ENCODE measurements at regions not wholly inside any gene's neighbourhood (a gene's known extent, or its start where the extent isn't known, plus 50 kb on each side); places are given as distances from the start of the nearest gene placed in this dataset.

- intact Hi-C loops (cut with DNase I): no loop called here
- ATAC-seq (no peak), DNase-seq (ENCODE audit: low spot score) (no peak)
These were observed 110.3 kb upstream of the IPO5 start for GRCh38 chr13:97843189-97843588.

GRCh38 chr13:97844151-97844550, 109.3 kb upstream of the IPO5 start:
- intact Hi-C loops (cut with DNase I): no loop called here
- DNase-seq (ENCODE audit: low spot score): no peak
- no peak for ATAC-seq

GRCh38 chr13:97848886-97849285, 104.6 kb upstream of the IPO5 start:
- ATAC-seq: peak; percentile 81
- DNase-seq (ENCODE audit: low spot score): no peak
- intact Hi-C loops (cut with DNase I): no loop called here

- no peak for DNase-seq (ENCODE audit: low spot score)
- intact Hi-C loops (cut with DNase I): no loop called here
- ATAC-seq: peak; percentile 51
These were observed 104.2 kb upstream of the IPO5 start for GRCh38 chr13:97849305-97849704.

- DNase-seq (ENCODE audit: low spot score) (no peak), ATAC-seq (no peak)
- intact Hi-C loops (cut with DNase I): no loop called here
These were observed 102.2 kb upstream of the IPO5 start for GRCh38 chr13:97851269-97851668.

- intact Hi-C loops (cut with DNase I): no loop called here
- ATAC-seq: no peak
- no peak for DNase-seq (ENCODE audit: low spot score)
These were observed 101.1 kb upstream of the IPO5 start for GRCh38 chr13:97852181-97852874.

GRCh38 chr13:97853550-97853949, 99.9 kb upstream of the IPO5 start:
- ATAC-seq: no peak
- intact Hi-C loops (cut with DNase I): no loop called here
- DNase-seq (ENCODE audit: low spot score): no peak

GRCh38 chr13:97855570-97856303, 97.7 kb upstream of the IPO5 start:
- DNase-seq (ENCODE audit: low spot score) (peak; percentile 80), ATAC-seq (peak; percentile 90)
- intact Hi-C loops (cut with DNase I): no loop called here

- peak; percentile 50 for ATAC-seq
- DNase-seq (ENCODE audit: low spot score): no peak
- intact Hi-C loops (cut with DNase I): no loop called here
These were observed 97.2 kb upstream of the IPO5 start for GRCh38 chr13:97856304-97856675.

GRCh38 chr13:97858161-97858560, 95.3 kb upstream of the IPO5 start:
- intact Hi-C loops (cut with DNase I): no loop called here
- no peak for ATAC-seq
- DNase-seq (ENCODE audit: low spot score): no peak

- intact Hi-C loops (cut with DNase I): no loop called here
- no peak for ATAC-seq
- no peak for DNase-seq (ENCODE audit: low spot score)
These were observed 87.1 kb upstream of the IPO5 start for GRCh38 chr13:97866346-97866745.

GRCh38 chr13:97866751-97867150, 86.7 kb upstream of the IPO5 start:
- intact Hi-C loops (cut with DNase I): no loop called here
- ATAC-seq (no peak), DNase-seq (ENCODE audit: low spot score) (no peak)

GRCh38 chr13:97873398-97873797, 80.1 kb upstream of the IPO5 start:
- ATAC-seq: no peak
- DNase-seq (ENCODE audit: low spot score): no peak
- intact Hi-C loops (cut with DNase I): no loop called here

- DNase-seq (ENCODE audit: low spot score): no peak
- intact Hi-C loops (cut with DNase I): no loop called here
- no peak for ATAC-seq
These were observed 78.3 kb upstream of the IPO5 start for GRCh38 chr13:97875218-97875617.

GRCh38 chr13:97875911-97876310, 77.6 kb upstream of the IPO5 start:
- DNase-seq (ENCODE audit: low spot score) (no peak), ATAC-seq (no peak)
- intact Hi-C loops (cut with DNase I): no loop called here

GRCh38 chr13:97878431-97879375, 74.8 kb upstream of the IPO5 start:
- ATAC-seq: no peak
- DNase-seq (ENCODE audit: low spot score): no peak
- intact Hi-C loops (cut with DNase I): no loop called here

GRCh38 chr13:97879646-97880310, 73.7 kb upstream of the IPO5 start:
- ATAC-seq (peak; percentile 35), DNase-seq (ENCODE audit: low spot score) (no peak)
- intact Hi-C loops (cut with DNase I): no loop called here

GRCh38 chr13:97880311-97880675, 73.2 kb upstream of the IPO5 start:
- ATAC-seq (no peak), DNase-seq (ENCODE audit: low spot score) (no peak)
- intact Hi-C loops (cut with DNase I): no loop called here

- DNase-seq (ENCODE audit: low spot score): no peak
These were observed 71.9 kb upstream of the IPO5 start for GRCh38 chr13:97881556-97881955.

More at GRCh38 chr13:97881556-97881955, 71.9 kb upstream of the IPO5 start:
- intact Hi-C loops (cut with DNase I): no loop called here
- ATAC-seq: no peak
